HCT116 (cell line): ENCODE measurements at regions not wholly inside any gene's neighbourhood (a gene's known extent, or its start where the extent isn't known, plus 50 kb on each side); places are given as distances from the start of the nearest gene placed in this dataset.

ENCODE experiments used
- ATAC-seq: fragments of 200-7000 bp; cut with Tn5 transposase; 2 replicates; pipeline ENCODE4 v1.9.1; 2020; ENCODE audit warnings: mild to moderate bottlenecking, moderate library complexity
- BruUV-seq: library from RNA; stranded (reverse); fragments of 400-500 nt; replicated peaks from 2 replicates; lab custom pipeline; 2021; lab: Mats Ljungman, UMichigan
- CTCF ChIA-PET: fragments of 300-600 bp; sonication (Branson Sonifier 250); formaldehyde crosslinking; loops from one replicate; lab custom pipeline; 2021; ENCODE audit warnings: antibody characterized with exemption; lab: Charles Lee
- POLR2A ChIA-PET: fragments of 300-600, 350-600 bp; sonication (Branson Sonifier 250); formaldehyde crosslinking; loops from one replicate; lab custom pipeline; 2021; ENCODE audit warnings: antibody characterized with exemption; lab: Charles Lee
- RAD21 ChIA-PET, 2 experiments: fragments of 300-600 bp; sonication (Branson Sonifier 250); formaldehyde crosslinking; loops; one replicate each; lab custom pipeline; 2023; ENCODE audit warnings: low total read pairs in 2 of 2; ENCODE audit not compliant: uncharacterized antibody in 2 of 2, unreplicated experiment in 2 of 2, low non-redundant PET in 1 of 2; lab: Charles Lee
- DNase-seq: peaks from one replicate; pipeline ENCODE4 v3.0.0-alpha.2; 2010; ENCODE audit warnings: low read depth, low spot score
- H2AFZ ChIP-seq: fragments of 200-600 bp; shearing (Covaris generic), sonication (generic); 2 replicates; pipeline ENCODE4 v1.6.1; 2017; ENCODE audit warnings: low read depth, mixed run types, mixed read lengths, antibody characterized with exemption, low read length; ENCODE audit not compliant: poor library complexity, severe bottlenecking
- H3K27ac ChIP-seq: 2 replicates; pipeline ENCODE4 v1.5.1; 2012; ENCODE audit warnings: low read depth, low read length
- H3K27me3 ChIP-seq: fragments of 200-600 bp; sonication (generic); 2 replicates; pipeline ENCODE4 v1.6.1; 2016; ENCODE audit warnings: mixed run types, low read length, mixed read lengths; ENCODE audit not compliant: insufficient read depth
- H3K36me3 ChIP-seq, 2 experiments: fragments of 200-500 bp in 1 of 2; fragments of 200-600 bp in 1 of 2; sonication (Bioruptor generic) in 1 of 2; sonication (generic) in 1 of 2; 2 replicates each; pipeline versions ENCODE4 v1.5.1 to v1.6.1; 2014 to 2016; ENCODE audit warnings: low read length in 2 of 2, inconsistent platforms in 1 of 2, mixed read lengths in 1 of 2, mixed run types in 1 of 2; ENCODE audit not compliant: insufficient read depth in 2 of 2, control insufficient read depth in 1 of 2
- H3K4me1 ChIP-seq, 2 experiments: fragments of 200-600 bp in 1 of 2; sonication (generic) in 1 of 2; 2 replicates each; pipeline versions ENCODE4 v1.5.1 to v1.6.1; 2012 to 2017; ENCODE audit warnings: low read length in 2 of 2, inconsistent platforms in 1 of 2, mild to moderate bottlenecking in 1 of 2, mixed read lengths in 1 of 2, mixed run types in 1 of 2, moderate library complexity in 1 of 2; ENCODE audit not compliant: insufficient read depth in 2 of 2, control insufficient read depth in 1 of 2
- H3K4me2 ChIP-seq: fragments of 200-600 bp; sonication (generic); 2 replicates; pipeline ENCODE4 v1.6.1; 2017; ENCODE audit warnings: mixed run types, low read length, mixed read lengths
- H3K4me3 ChIP-seq, 2 experiments: fragments of 200-600 bp in 1 of 2; sonication (generic) in 1 of 2; replicated peaks in 1 of 2; 2 replicates each; pipeline ENCODE4 v1.5.1; 2011 to 2016; ENCODE audit warnings: low read length in 2 of 2, control low read depth in 1 of 2, low read depth in 1 of 2, mild to moderate bottlenecking in 1 of 2, mixed read lengths in 1 of 2, mixed run types in 1 of 2
- H3K79me2 ChIP-seq: fragments of 200-600 bp; sonication (generic); 2 replicates; pipeline ENCODE4 v1.6.1; 2017; ENCODE audit warnings: mild to moderate bottlenecking, mixed run types, low read length, moderate library complexity, mixed read lengths; ENCODE audit not compliant: insufficient read depth
- H3K9ac ChIP-seq: fragments of 200-600 bp; sonication (generic); 2 replicates; pipeline ENCODE4 v1.6.1; 2016; ENCODE audit warnings: low read length, mixed read lengths
- H3K9me2 ChIP-seq: fragments of 200-600 bp; sonication (generic), shearing (Covaris generic); 2 replicates; pipeline ENCODE4 v1.6.1; 2017; ENCODE audit warnings: mixed run types, mild to moderate bottlenecking, moderate library complexity; ENCODE audit not compliant: insufficient read depth
- H3K9me3 ChIP-seq, 2 experiments: fragments of 200-500 bp in 1 of 2; fragments of 200-600 bp in 1 of 2; sonication (Bioruptor generic) in 1 of 2; sonication (generic) in 1 of 2; 2 replicates each; pipeline ENCODE4 v1.6.1; 2014 to 2017; ENCODE audit warnings: low read length in 2 of 2, mixed read lengths in 2 of 2, inconsistent platforms in 1 of 2, low read depth in 1 of 2, mild to moderate bottlenecking in 1 of 2, mixed run types in 1 of 2, moderate library complexity in 1 of 2; ENCODE audit not compliant: control insufficient read depth in 1 of 2, insufficient read depth in 1 of 2
- H4K20me1 ChIP-seq: fragments of 200-600 bp; sonication (generic), shearing (Covaris generic); 2 replicates; pipeline ENCODE4 v1.6.1; 2017; ENCODE audit warnings: mixed run types, mild to moderate bottlenecking, moderate library complexity; ENCODE audit not compliant: insufficient read depth
- CBX3 ChIP-seq: IDR thresholded peaks from 2 replicates; pipeline ENCODE4 v1.6.1; 2012; ENCODE audit warnings: low read depth
- CEBPB ChIP-seq: IDR thresholded peaks from 2 replicates; pipeline ENCODE4 v1.6.1; 2012; ENCODE audit warnings: low read depth
- CTCF ChIP-seq, 3 experiments: fragments of 200-600 bp in 1 of 3; sonication (generic) in 1 of 3; IDR thresholded peaks in 2 of 3; conservative IDR thresholded peaks in 1 of 3; 2 replicates each; pipeline ENCODE4 v1.5.1; 2012 to 2017; ENCODE audit warnings: low read depth in 2 of 3, low read length in 2 of 3, antibody characterized with exemption in 1 of 3, borderline replicate concordance in 1 of 3, control low read depth in 1 of 3, mild to moderate bottlenecking in 1 of 3, mixed read lengths in 1 of 3, mixed run types in 1 of 3, moderate library complexity in 1 of 3; ENCODE audit not compliant: insufficient read depth in 1 of 3
- EZH2phosphoT487 ChIP-seq: fragments of 200-600 bp; IDR thresholded peaks from 2 replicates; pipeline ENCODE4 v1.6.1; 2018; ENCODE audit warnings: antibody characterized with exemption, borderline replicate concordance
- JUND ChIP-seq: IDR thresholded peaks from 2 replicates; pipeline ENCODE4 v1.6.1; 2012
- POLR2AphosphoS5 ChIP-seq: IDR thresholded peaks from 2 replicates; pipeline ENCODE4 v1.6.1; 2011; ENCODE audit warnings: mild to moderate bottlenecking, low read depth, low read length, moderate library complexity
- SIN3A ChIP-seq: IDR thresholded peaks from 2 replicates; pipeline ENCODE4 v1.6.1; 2012; ENCODE audit warnings: low read depth
- SP1 ChIP-seq: IDR thresholded peaks from 2 replicates; pipeline ENCODE4 v1.6.1; 2012; ENCODE audit warnings: low read depth
- SRF ChIP-seq: IDR thresholded peaks from 2 replicates; pipeline ENCODE4 v1.6.1; 2012; ENCODE audit warnings: low read depth
- YY1 ChIP-seq: IDR thresholded peaks from 2 replicates; pipeline ENCODE4 v1.6.1; 2011; ENCODE audit warnings: low read length, low read depth, moderate library complexity, mild to moderate bottlenecking; ENCODE audit not compliant: insufficient replicate concordance; ENCODE audit errors: extremely low read depth
- ZNF274 ChIP-seq: fragments of 200-500 bp; sonication (Bioruptor generic); IDR thresholded peaks from 2 replicates; pipeline ENCODE4 v1.6.1; 2014; ENCODE audit warnings: mild to moderate bottlenecking, low read depth, low read length, inconsistent platforms
- intact Hi-C: fragments of 100-400 bp; cut with micrococcal nuclease; formaldehyde crosslinking; loops from 2 replicates; pipeline ENCODE4 v1.10.0; 2022
- TF ChIP-seq, protein P1 (sequence below): IDR thresholded peaks from 2 replicates; pipeline ENCODE4 v1.6.1; 2011; ENCODE audit warnings: mild to moderate bottlenecking, low read length, moderate library complexity; ENCODE audit not compliant: insufficient replicate concordance; ENCODE audit errors: extremely low read depth
- TF ChIP-seq, protein P2 (sequence below): IDR thresholded peaks from 2 replicates; pipeline ENCODE4 v1.6.1; 2012

DNA sequence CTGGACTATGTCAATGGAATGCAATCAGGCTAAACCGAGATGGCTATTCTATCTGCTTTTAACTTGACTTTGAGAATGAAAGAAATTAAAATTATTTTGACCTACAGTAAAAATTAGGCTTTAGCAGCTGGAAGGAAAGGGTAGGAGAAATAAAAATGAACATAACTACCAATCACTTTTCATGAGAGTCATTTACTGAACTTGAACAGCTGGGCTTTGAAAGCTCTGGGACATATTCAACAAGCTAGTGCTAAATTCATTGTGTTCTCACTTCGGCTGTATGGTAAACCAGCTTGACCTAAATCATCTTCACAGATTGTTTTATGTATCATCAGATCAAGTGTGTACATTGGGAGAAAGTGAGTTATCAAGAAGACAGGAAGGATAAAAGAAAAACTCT lies 161.5 kb upstream of the STXBP5 start:
- no peak for DNase-seq
- H3K9me3 ChIP-seq: peaks cover 0 to 4% of the 10 kb centered on the region in 2 experiments; a peak in 1 of 4 replicates
- POLR2A ChIA-PET: no interaction called here
- H3K9me2 ChIP-seq: no peaks in the 10 kb centered on the region
- no peaks in the 10 kb centered on the region for H4K20me1 ChIP-seq
- H2AFZ ChIP-seq: no peak overlapping the region
- H3K27ac ChIP-seq: no peak overlapping the region
- H3K4me1 ChIP-seq: no peaks in the 10 kb centered on the region
- CTCF ChIA-PET: no interaction called here
- RAD21 ChIA-PET: no interaction called here
- H3K9ac ChIP-seq: no peak overlapping the region
- H3K4me2 ChIP-seq: no peak overlapping the region
- H3K4me3 ChIP-seq: no peak overlapping the region
- no TSS peak for BruUV-seq
- intact Hi-C loops: no loop called here
- H3K79me2 ChIP-seq: no peaks in the 10 kb centered on the region
- no peaks in the 10 kb centered on the region for H3K36me3 ChIP-seq
- ATAC-seq: no peak
- H3K27me3 ChIP-seq: no peaks in the 10 kb centered on the region
- TF ChIP-seq JUND (no peak), SP1 (no peak), EZH2phosphoT487 (no peak), YY1 (no peak), CEBPB (no peak), SIN3A (no peak), POLR2AphosphoS5 (no peak)
- TF ChIP-seq, protein P1, sequence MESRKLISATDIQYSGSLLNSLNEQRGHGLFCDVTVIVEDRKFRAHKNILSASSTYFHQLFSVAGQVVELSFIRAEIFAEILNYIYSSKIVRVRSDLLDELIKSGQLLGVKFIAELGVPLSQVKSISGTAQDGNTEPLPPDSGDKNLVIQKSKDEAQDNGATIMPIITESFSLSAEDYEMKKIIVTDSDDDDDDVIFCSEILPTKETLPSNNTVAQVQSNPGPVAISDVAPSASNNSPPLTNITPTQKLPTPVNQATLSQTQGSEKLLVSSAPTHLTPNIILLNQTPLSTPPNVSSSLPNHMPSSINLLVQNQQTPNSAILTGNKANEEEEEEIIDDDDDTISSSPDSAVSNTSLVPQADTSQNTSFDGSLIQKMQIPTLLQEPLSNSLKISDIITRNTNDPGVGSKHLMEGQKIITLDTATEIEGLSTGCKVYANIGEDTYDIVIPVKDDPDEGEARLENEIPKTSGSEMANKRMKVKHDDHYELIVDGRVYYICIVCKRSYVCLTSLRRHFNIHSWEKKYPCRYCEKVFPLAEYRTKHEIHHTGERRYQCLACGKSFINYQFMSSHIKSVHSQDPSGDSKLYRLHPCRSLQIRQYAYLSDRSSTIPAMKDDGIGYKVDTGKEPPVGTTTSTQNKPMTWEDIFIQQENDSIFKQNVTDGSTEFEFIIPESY: no peak

- no TSS peak for BruUV-seq
- Histone ChIP-seq H3K79me2 (no peaks in the 10 kb centered on the region), H3K27ac (no peak overlapping the region), H3K9me2 (no peaks in the 10 kb centered on the region), H3K4me2 (no peak overlapping the region), H4K20me1 (no peaks in the 10 kb centered on the region), H3K9me3 (peaks cover 0 to 4% of the 10 kb centered on the region in 2 experiments; a peak in 1 of 4 replicates), H2AFZ (no peak overlapping the region), H3K27me3 (no peaks in the 10 kb centered on the region), H3K4me3 (no peak overlapping the region), H3K36me3 (no peaks in the 10 kb centered on the region), H3K9ac (no peak overlapping the region), H3K4me1 (no peaks in the 10 kb centered on the region)
- RAD21 ChIA-PET: no interaction called here
- TF ChIP-seq, protein P2, sequence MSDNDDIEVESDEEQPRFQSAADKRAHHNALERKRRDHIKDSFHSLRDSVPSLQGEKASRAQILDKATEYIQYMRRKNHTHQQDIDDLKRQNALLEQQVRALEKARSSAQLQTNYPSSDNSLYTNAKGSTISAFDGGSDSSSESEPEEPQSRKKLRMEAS: no peak
- TF ChIP-seq SP1 (no peak), CEBPB (no peak), CBX3 (no peak), ZNF274 (no peak), CTCF (IDR thresholded peaks at IDR 0.05 in 2 of 3, conservative IDR thresholded peaks at IDR 0.05 in 1 of 3; ENCODE audit: borderline replicate concordance in 1 of 3, insufficient read depth in 1 of 3, low read depth in 2 of 3, low read length in 2 of 3) (no peak), SRF (peak; percentile 43; the same call in 1 of the 2 replicates)
- POLR2A ChIA-PET: no interaction called here
- DNase-seq (no peak), ATAC-seq (no peak)
- CTCF ChIA-PET: no interaction called here
- intact Hi-C loops: no loop called here
Measured at GRCh38 chr6:147043994-147044477, 160.2 kb upstream of the STXBP5 start.
